Choroid plexus epithelial cell (primary cell): ENCODE measurements at regions not wholly inside any gene's neighbourhood (a gene's known extent, or its start where the extent isn't known, plus 50 kb on each side); places are given as distances from the start of the nearest gene placed in this dataset.

Source experiments
- DNase-seq: peaks from one replicate; pipeline ENCODE4 v3.0.0-alpha.2; 2010; ENCODE audit warnings: low read depth
- H3K4me3 ChIP-seq: 2 replicates; pipeline ENCODE4 v1.5.1; 2011; ENCODE audit warnings: low read depth, mild to moderate bottlenecking, control low read depth, low read length, moderate library complexity
- TF ChIP-seq, protein P1 (sequence below): conservative IDR thresholded peaks from 2 replicates; pipeline ENCODE4 v1.5.1; 2011; ENCODE audit warnings: low read depth, mild to moderate bottlenecking, control low read depth, inconsistent platforms, low read length, moderate library complexity

DNA sequence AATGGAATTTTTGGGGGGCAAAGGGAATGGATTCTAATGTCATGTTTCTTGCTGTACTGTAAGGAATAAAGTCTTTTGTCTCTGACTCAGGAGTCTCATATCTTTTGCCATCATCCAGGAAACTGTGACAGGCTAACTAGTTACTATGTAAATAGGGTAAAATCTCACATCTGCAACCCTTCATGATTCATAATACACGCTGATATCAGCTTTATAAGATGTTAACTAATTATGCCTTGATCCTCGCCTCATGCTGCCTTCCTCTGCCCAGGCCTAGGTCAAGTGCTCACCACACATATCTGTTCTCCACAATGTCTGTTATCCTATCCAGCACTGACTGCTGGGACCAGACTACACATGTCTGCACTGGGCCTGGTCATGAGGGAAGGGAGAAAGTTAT, 81.3 kb upstream of the CXCL12 start:
- no peak overlapping the region for H3K4me3 ChIP-seq
- TF ChIP-seq, protein P1, sequence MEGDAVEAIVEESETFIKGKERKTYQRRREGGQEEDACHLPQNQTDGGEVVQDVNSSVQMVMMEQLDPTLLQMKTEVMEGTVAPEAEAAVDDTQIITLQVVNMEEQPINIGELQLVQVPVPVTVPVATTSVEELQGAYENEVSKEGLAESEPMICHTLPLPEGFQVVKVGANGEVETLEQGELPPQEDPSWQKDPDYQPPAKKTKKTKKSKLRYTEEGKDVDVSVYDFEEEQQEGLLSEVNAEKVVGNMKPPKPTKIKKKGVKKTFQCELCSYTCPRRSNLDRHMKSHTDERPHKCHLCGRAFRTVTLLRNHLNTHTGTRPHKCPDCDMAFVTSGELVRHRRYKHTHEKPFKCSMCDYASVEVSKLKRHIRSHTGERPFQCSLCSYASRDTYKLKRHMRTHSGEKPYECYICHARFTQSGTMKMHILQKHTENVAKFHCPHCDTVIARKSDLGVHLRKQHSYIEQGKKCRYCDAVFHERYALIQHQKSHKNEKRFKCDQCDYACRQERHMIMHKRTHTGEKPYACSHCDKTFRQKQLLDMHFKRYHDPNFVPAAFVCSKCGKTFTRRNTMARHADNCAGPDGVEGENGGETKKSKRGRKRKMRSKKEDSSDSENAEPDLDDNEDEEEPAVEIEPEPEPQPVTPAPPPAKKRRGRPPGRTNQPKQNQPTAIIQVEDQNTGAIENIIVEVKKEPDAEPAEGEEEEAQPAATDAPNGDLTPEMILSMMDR = no peak
- DNase-seq = peak; percentile 45

DNA sequence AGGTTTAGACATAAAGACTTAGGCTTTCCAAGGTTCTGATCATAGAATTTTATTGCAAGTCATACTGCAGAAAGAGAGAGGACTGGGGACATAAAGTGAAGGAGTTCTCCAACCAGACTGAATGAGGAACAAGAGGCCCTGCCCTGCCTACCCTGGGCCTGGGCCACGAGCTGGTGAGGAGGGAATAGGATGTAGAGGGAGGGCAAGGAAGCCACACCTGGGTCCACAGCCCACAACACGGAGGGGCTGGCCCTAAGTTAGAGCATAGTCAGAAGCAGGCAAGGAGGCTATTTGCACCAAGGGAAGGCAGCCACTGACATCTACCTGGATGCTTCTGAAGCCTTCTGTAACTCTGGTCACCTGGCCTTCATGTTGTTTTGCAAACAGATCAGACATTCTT, 82.2 kb upstream of the CXCL12 start:
- DNase-seq = no peak
- no peak overlapping the region for H3K4me3 ChIP-seq
- TF ChIP-seq, protein P1 = no peak

DNA sequence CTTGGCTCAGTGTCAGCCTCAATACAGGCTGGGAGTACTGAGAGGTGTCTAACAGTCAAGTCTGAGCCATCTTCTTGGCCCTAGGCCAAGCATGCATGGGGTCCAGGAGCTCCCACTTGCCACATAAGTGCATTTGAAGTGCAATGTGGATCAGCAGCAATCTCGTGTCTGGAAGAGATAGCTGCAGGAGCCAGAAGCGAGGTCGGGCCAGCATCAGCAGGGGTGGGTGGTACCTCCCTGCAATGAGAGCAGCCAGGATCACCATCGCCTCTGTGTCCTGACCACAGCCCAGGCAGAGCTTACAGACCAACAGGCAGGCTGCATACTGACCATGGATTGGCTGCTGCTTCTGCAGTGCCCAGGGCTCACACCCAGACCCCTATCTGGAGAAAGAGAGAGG, 83.0 kb upstream of the CXCL12 start:
- TF ChIP-seq, protein P1 = no peak

DNA sequence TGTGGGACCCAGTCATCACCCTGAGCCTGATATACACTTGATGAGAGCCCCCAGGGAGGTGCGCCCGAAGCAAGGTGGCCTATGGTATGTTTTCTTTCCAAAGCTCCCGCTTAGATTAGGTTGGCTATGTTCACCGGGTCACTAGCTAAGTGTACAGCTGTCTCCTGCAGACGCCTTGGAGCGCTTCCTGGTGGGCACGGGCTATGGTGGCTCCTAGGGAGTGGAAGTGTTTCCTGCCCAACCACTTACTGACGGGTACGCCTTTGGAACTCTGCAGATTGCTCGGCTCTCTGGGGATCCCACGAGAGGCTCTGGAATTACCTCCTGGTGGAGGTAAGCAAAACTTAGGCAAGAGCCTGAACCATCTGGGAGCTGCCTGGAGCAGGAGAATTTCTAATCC, 83.6 kb upstream of the CXCL12 start:
- H3K4me3 ChIP-seq = no peak overlapping the region
- no peak for DNase-seq
- TF ChIP-seq, protein P1 = no peak

More for the DNA sequence above, 83.0 kb upstream of the CXCL12 start:
- peak; percentile 28 for DNase-seq
- no peak overlapping the region for H3K4me3 ChIP-seq

DNA sequence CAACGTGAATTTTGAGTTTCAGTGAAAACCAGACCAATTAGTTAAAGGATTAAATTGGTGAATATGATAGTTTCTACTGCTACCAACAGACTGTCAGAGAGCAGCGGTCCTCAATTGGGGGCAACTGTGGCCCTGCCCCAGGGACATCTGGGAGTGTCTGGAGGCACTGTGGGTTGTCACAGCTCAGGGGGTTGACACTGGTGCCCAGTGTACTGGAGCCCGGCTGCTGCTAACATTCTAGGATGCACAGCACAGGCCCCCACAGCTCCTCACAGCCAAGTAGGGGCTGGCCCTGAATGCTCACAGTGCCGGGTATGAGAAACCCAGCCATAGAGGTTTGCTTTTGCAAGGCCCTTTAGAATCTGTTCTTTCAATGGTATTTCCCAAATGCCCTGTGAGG, 84.1 kb upstream of the CXCL12 start:
- TF ChIP-seq, protein P1 = no peak
- no peak overlapping the region for H3K4me3 ChIP-seq
- no peak for DNase-seq

DNA sequence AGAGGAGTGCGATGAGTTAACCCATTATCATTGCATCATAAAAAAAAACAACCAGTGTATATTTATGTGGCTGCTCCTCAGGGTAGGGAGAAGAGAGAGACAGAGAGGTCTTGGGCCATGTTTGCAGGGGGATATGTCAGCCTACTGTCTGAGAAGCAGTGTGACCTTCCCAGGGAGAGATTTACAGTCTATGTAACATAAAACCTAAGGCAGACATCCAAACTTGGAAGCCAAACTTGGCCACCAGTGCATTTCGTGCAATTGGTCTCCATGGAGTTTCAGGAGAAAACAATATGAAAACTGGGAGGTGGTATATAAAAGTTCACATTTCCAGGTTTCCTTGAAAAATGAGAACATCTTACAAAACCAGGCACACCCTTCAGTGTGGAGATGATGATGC, 85.9 kb upstream of the CXCL12 start:
- H3K4me3 ChIP-seq = no peak overlapping the region
- no peak for DNase-seq
- TF ChIP-seq, protein P1 = no peak

DNA sequence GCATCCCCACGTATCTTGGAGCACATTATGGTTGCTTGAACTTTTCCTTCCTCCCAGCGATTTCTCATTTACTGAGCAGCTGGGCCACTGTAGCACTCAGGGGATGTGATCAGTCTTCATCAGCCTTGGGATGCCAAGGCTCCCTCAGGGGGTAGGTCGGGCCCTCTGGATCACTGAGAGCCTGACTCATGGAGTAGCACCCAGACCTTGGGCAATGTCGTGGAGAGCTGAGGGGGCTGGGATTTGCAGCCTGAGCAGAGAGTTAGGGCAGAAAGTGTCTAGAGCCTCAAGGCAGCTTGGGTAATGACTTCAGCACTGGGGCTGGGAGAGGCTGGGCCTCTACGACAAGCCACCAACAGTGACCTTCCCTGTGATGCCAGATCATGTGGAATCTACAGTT, 86.5 kb upstream of the CXCL12 start:
- TF ChIP-seq, protein P1 = no peak
- DNase-seq = no peak

More for the DNA sequence above, 86.5 kb upstream of the CXCL12 start:
- no peak overlapping the region for H3K4me3 ChIP-seq
